ENCODE measurements at regions not wholly inside any gene's neighbourhood (a gene's known extent, or its start where the extent isn't known, plus 50 kb on each side); places are given as distances from the start of the nearest gene placed in this dataset.

DNA sequence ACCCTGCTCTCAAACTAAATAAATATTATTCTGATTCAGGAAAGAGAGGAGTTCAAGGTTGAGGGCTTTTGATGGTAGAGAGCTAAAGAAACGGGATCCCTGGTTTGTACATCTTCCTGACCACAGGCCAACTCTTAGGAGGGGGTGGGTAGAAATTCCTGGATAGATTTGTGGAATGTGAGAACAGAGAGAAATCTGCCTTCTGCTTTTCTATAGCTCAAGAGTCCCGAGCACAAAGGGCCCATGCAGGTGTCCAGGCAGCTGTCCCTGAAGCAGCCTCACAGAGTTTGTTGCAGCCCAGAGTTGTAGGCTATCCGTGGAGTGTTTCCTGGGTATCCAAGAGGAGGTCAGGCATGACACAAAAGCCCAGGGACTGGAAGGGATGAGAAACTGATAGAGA lies 198.6 kb downstream of the BCAT1 start:
- TF ChIP-seq, protein P1, sequence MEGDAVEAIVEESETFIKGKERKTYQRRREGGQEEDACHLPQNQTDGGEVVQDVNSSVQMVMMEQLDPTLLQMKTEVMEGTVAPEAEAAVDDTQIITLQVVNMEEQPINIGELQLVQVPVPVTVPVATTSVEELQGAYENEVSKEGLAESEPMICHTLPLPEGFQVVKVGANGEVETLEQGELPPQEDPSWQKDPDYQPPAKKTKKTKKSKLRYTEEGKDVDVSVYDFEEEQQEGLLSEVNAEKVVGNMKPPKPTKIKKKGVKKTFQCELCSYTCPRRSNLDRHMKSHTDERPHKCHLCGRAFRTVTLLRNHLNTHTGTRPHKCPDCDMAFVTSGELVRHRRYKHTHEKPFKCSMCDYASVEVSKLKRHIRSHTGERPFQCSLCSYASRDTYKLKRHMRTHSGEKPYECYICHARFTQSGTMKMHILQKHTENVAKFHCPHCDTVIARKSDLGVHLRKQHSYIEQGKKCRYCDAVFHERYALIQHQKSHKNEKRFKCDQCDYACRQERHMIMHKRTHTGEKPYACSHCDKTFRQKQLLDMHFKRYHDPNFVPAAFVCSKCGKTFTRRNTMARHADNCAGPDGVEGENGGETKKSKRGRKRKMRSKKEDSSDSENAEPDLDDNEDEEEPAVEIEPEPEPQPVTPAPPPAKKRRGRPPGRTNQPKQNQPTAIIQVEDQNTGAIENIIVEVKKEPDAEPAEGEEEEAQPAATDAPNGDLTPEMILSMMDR (conservative IDR thresholded peaks at IDR 0.05; ENCODE audit: low read depth, low read length) = no peak
- no peak for TF ChIP-seq POLR2A (IDR thresholded peaks at IDR 0.05; ENCODE audit: low read depth, low read length)
- no peak for TF ChIP-seq CEBPB (IDR thresholded peaks at IDR 0.05; ENCODE audit: low read depth, low read length)
- TF ChIP-seq BHLHE40 (IDR thresholded peaks at IDR 0.05; ENCODE audit: low read depth, low read length) = no peak
- TF ChIP-seq MAZ (IDR thresholded peaks at IDR 0.05; ENCODE audit: borderline replicate concordance, low read depth, low read length) = no peak
- TF ChIP-seq CHD1 (IDR thresholded peaks at IDR 0.05; ENCODE audit: low read depth, low read length) = no peak
- no peak for TF ChIP-seq NFE2L2 (IDR thresholded peaks at IDR 0.05; ENCODE audit: low read depth, low read length)
- TF ChIP-seq, protein P2, sequence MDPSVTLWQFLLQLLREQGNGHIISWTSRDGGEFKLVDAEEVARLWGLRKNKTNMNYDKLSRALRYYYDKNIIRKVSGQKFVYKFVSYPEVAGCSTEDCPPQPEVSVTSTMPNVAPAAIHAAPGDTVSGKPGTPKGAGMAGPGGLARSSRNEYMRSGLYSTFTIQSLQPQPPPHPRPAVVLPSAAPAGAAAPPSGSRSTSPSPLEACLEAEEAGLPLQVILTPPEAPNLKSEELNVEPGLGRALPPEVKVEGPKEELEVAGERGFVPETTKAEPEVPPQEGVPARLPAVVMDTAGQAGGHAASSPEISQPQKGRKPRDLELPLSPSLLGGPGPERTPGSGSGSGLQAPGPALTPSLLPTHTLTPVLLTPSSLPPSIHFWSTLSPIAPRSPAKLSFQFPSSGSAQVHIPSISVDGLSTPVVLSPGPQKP (IDR thresholded peaks at IDR 0.05; ENCODE audit: borderline replicate concordance, low read depth, low read length) = no peak

Measured in IMR-90 (cell line).